Motor neuron (in vitro differentiated cells): ENCODE measurements at regions not wholly inside any gene's neighbourhood (a gene's known extent, or its start where the extent isn't known, plus 50 kb on each side); places are given as distances from the start of the nearest gene placed in this dataset.

Experiments
- ATAC-seq, 8 experiments: fragments of 200-7000 bp; cut with Tn5 transposase; replicated peaks in 6 of 8; 2 replicates each; pipeline ENCODE4 v1.8.0; 2021; ENCODE audit warnings: mild to moderate bottlenecking in 8 of 8, moderate library complexity in 8 of 8
- H3K27ac ChIP-seq, 2 donors: fragments of 250-450 bp; sonication (Bioruptor Pico); 2 replicates each; pipeline ENCODE4 v1.9.0; 2021; ENCODE audit warnings: antibody characterized with exemption in 2 of 2, mild to moderate bottlenecking in 2 of 2, moderate library complexity in 1 of 2
- H3K4me1 ChIP-seq, 2 donors: fragments of 250-450 bp; sonication (Bioruptor Pico); replicated peaks in 1 of 2; 2 replicates each; pipeline ENCODE4 v1.6.1; 2021; ENCODE audit warnings: antibody characterized with exemption in 2 of 2, mild to moderate bottlenecking in 2 of 2, moderate library complexity in 1 of 2
- H3K4me3 ChIP-seq, 5 donors: fragments of 250-450 bp; sonication (Bioruptor Pico); 2 replicates each; pipeline ENCODE4 v1.9.0; 2021; ENCODE audit warnings: antibody characterized with exemption in 5 of 5, mild to moderate bottlenecking in 5 of 5, moderate library complexity in 4 of 5
- WGBS, 10 experiments: fragments of 450-650 bp; shearing (Covaris generic); methylation state at CpG; one replicate each; pipeline ENCODE4 v1.0.0; 2022; 5-methylcytosine and 5-hydroxymethylcytosine counted together
- in situ Hi-C, 9 experiments: fragments of 400-800 bp; cut with MboI; loops; one replicate each; pipeline ENCODE4 v1.15.0; 2021; ENCODE audit warnings: low sequenced_read_pairs in 9 of 9, low pct_unique_long_range_greater_than_20kb in 2 of 9; ENCODE audit not compliant: unreplicated experiment in 9 of 9

GRCh38 chr6:27059621-27060425, 187.7 kb upstream of the PRSS16 start:
- peak in 1 of 8 experiments; percentile 43 for ATAC-seq
- 23 to 79% (median 38%) methylated on average over 1 to 8 of the region's 10 CpGs; no CpG with 5 or more reads in 2 of the 10 experiments for WGBS, 10 experiments
- H3K4me1 ChIP-seq: no peaks in the 10 kb centered on the region
- in situ Hi-C loops: no loop called here
- H3K27ac ChIP-seq: no peak overlapping the region
- no peak overlapping the region for H3K4me3 ChIP-seq

- Histone ChIP-seq H3K4me3 (no peak overlapping the region), H3K4me1 (no peaks in the 10 kb centered on the region), H3K27ac (no peak overlapping the region)
- WGBS, 10 experiments: 20 to 100% (median 80%) methylated on average over 1 to 3 of the region's 3 CpGs
- in situ Hi-C loops: no loop called here
- ATAC-seq: no peak
Observed at GRCh38 chr6:27061235-27061993, 186.1 kb upstream of the PRSS16 start.

GRCh38 chr6:27062755-27063154, 184.7 kb upstream of the PRSS16 start:
- in situ Hi-C loops: no loop called here
- no peak overlapping the region for H3K4me3 ChIP-seq
- no peak overlapping the region for H3K27ac ChIP-seq
- no peaks in the 10 kb centered on the region for H3K4me1 ChIP-seq
- no peak for ATAC-seq

- Histone ChIP-seq H3K27ac (no peak overlapping the region), H3K4me1 (no peaks in the 10 kb centered on the region), H3K4me3 (no peak overlapping the region)
- in situ Hi-C loops: no loop called here
- ATAC-seq: no peak
- WGBS, 10 experiments: 0 to 100% (median 62%) methylated on average over 1 to 3 of the region's 3 CpGs; no CpG with 5 or more reads in 2 of the 10 experiments
Observed at GRCh38 chr6:27065183-27065582, 182.3 kb upstream of the PRSS16 start.

GRCh38 chr6:27066381-27066780, 181.1 kb upstream of the PRSS16 start:
- in situ Hi-C loops: no loop called here
- ATAC-seq: no peak
- 0 to 18% (median 7%) methylated on average over 2 to 4 of the region's 4 CpGs; no CpG with 5 or more reads in 3 of the 10 experiments for WGBS, 10 experiments
- Histone ChIP-seq H3K4me3 (no peak overlapping the region), H3K4me1 (no peaks in the 10 kb centered on the region), H3K27ac (no peak overlapping the region)

- H3K4me3 ChIP-seq: no peak overlapping the region
- WGBS, 10 experiments: 0 to 86% (median 42%) methylated on average over 1 of the region's 1 CpG; no CpG with 5 or more reads in 4 of the 10 experiments
- ATAC-seq: peak in 1 of 8 experiments; percentile 31
- no peak overlapping the region for H3K27ac ChIP-seq
- H3K4me1 ChIP-seq: no peaks in the 10 kb centered on the region
- in situ Hi-C loops: no loop called here
Observed at GRCh38 chr6:27066802-27067201, 180.7 kb upstream of the PRSS16 start.

GRCh38 chr6:27073441-27073840, 174.1 kb upstream of the PRSS16 start:
- Histone ChIP-seq H3K4me1 (no peaks in the 10 kb centered on the region), H3K4me3 (no peak overlapping the region), H3K27ac (no peak overlapping the region)
- no peak for ATAC-seq
- WGBS, 10 experiments: 0 to 96% (median 66%) methylated on average over 1 to 3 of the region's 3 CpGs
- in situ Hi-C loops: no loop called here

GRCh38 chr6:27076116-27076515, 171.4 kb upstream of the PRSS16 start:
- 8 to 100% (median 47%) methylated on average over 1 of the region's 1 CpG for WGBS, 10 experiments

GRCh38 chr6:27078734-27079357, 168.7 kb upstream of the PRSS16 start:
- Histone ChIP-seq H3K4me1 (no peaks in the 10 kb centered on the region), H3K4me3 (peak overlapping the region; percentile 19 to 33 (median 25)), H3K27ac (no peak overlapping the region)
- ATAC-seq: peak; percentile 42 to 99 (median 86)
- 0 to 3% (median 0%) methylated on average over 1 to 8 of the region's 9 CpGs; no CpG with 5 or more reads in 1 of the 10 experiments for WGBS, 10 experiments
- in situ Hi-C loops: loop anchor here in 1 of 9 experiments (25.0 kb wide), 1 partner anchor 742 kb away; no protein-coding TSS in a partner anchor

More at GRCh38 chr6:27076116-27076515, 171.4 kb upstream of the PRSS16 start:
- in situ Hi-C loops: loop anchor here in 1 of 9 experiments (25.0 kb wide), 1 partner anchor 739 kb away; no protein-coding TSS in a partner anchor
- no peaks in the 10 kb centered on the region for H3K4me1 ChIP-seq
- no peak overlapping the region for H3K4me3 ChIP-seq
- no peak for ATAC-seq
- H3K27ac ChIP-seq: no peak overlapping the region

GRCh38 chr6:27081188-27081587, 166.3 kb upstream of the PRSS16 start:
- no peak overlapping the region for H3K4me3 ChIP-seq
- H3K4me1 ChIP-seq: no peaks in the 10 kb centered on the region
- H3K27ac ChIP-seq: no peak overlapping the region
- in situ Hi-C loops: loop anchor here in 2 of 9 experiments (5.0 to 25.0 kb wide), 3 partner anchors 474 to 744 kb away; no protein-coding TSS in a partner anchor
- no peak for ATAC-seq

GRCh38 chr6:27081931-27082330, 165.6 kb upstream of the PRSS16 start:
- no peak for ATAC-seq
- WGBS, 10 experiments: 0 to 29% (median 14%) methylated on average over 1 to 2 of the region's 2 CpGs; no CpG with 5 or more reads in 5 of the 10 experiments
- Histone ChIP-seq H3K4me3 (no peak overlapping the region), H3K4me1 (no peaks in the 10 kb centered on the region), H3K27ac (no peak overlapping the region)
- in situ Hi-C loops: loop anchor here in 2 of 9 experiments (5.0 to 25.0 kb wide), 3 partner anchors 475 to 745 kb away; no protein-coding TSS in a partner anchor

- in situ Hi-C loops: loop anchor here in 2 of 9 experiments (10.0 to 25.0 kb wide), 2 partner anchors 483 to 751 kb away; no protein-coding TSS in a partner anchor
- H3K27ac ChIP-seq: no peak overlapping the region
- H3K4me1 ChIP-seq: no peaks in the 10 kb centered on the region
- no peak for ATAC-seq
- no peak overlapping the region for H3K4me3 ChIP-seq
Observed at GRCh38 chr6:27088068-27088467, 159.4 kb upstream of the PRSS16 start.
